Smooth muscle cell (in vitro differentiated cells): ENCODE measurements at regions not wholly inside any gene's neighbourhood (a gene's known extent, or its start where the extent isn't known, plus 50 kb on each side); places are given as distances from the start of the nearest gene placed in this dataset.

Experiments used
- DNase-seq: peaks from one replicate; lab custom pipeline; 2025; ENCODE audit not compliant: unreplicated experiment; lab: John Stamatoyannopoulos, UW
- H2AFZ ChIP-seq: fragments of 200-600 bp; sonication (generic); 2 replicates; pipeline ENCODE4 v1.6.0; 2016; ENCODE audit warnings: antibody characterized with exemption, low read depth, mild to moderate bottlenecking
- H3F3A ChIP-seq: fragments of 200-600 bp; sonication (generic); 2 replicates; pipeline ENCODE4 v1.6.0; 2017; ENCODE audit warnings: antibody characterized with exemption, low read depth
- H3K27ac ChIP-seq: fragments of 200-600 bp; sonication (generic); 2 replicates; pipeline ENCODE4 v1.5.1; 2016; ENCODE audit warnings: low read depth, mild to moderate bottlenecking
- H3K27me3 ChIP-seq: fragments of 200-600 bp; sonication (generic); 2 replicates; pipeline ENCODE4 v1.6.1; 2016; ENCODE audit warnings: low read depth, mild to moderate bottlenecking
- H3K36me3 ChIP-seq: fragments of 200-600 bp; sonication (generic); 2 replicates; pipeline ENCODE4 v1.5.1; 2016; ENCODE audit warnings: low read depth
- H3K4me1 ChIP-seq: fragments of 200-600 bp; sonication (generic); 2 replicates; pipeline ENCODE4 v1.5.1; 2016; ENCODE audit warnings: low read depth
- H3K4me2 ChIP-seq: fragments of 200-600 bp; sonication (generic); 2 replicates; pipeline ENCODE4 v1.6.0; 2016; ENCODE audit warnings: mild to moderate bottlenecking
- H3K4me3 ChIP-seq: fragments of 200-600 bp; sonication (generic); 2 replicates; pipeline ENCODE4 v1.5.1; 2016; ENCODE audit warnings: mild to moderate bottlenecking
- H3K79me2 ChIP-seq: fragments of 200-600 bp; sonication (generic); 2 replicates; pipeline ENCODE4 v1.6.0; 2016; ENCODE audit warnings: low read depth, mild to moderate bottlenecking
- H3K9ac ChIP-seq: fragments of 200-600 bp; sonication (generic); 2 replicates; pipeline ENCODE4 v1.6.0; 2016; ENCODE audit warnings: low read depth
- H3K9me3 ChIP-seq: fragments of 200-600 bp; sonication (generic); replicated peaks from 2 replicates; pipeline ENCODE4 v1.5.1; 2016; ENCODE audit warnings: low read depth
- H4K20me1 ChIP-seq: fragments of 200-600 bp; sonication (generic); 2 replicates; pipeline ENCODE4 v1.6.0; 2016; ENCODE audit warnings: low read depth
- CTCF ChIP-seq: fragments of 200-600 bp; sonication (generic); IDR thresholded peaks from 2 replicates; pipeline ENCODE4 v1.5.1; 2017; ENCODE audit warnings: borderline replicate concordance, mild to moderate bottlenecking, antibody characterized with exemption; ENCODE audit not compliant: insufficient read depth, poor library complexity, severe bottlenecking
- WGBS: methylation state at CpG from one replicate; pipeline ENCODE4 v1.1.7; 2016; ENCODE audit warnings: low lambda C conversion rate; 5-methylcytosine and 5-hydroxymethylcytosine counted together

- Histone ChIP-seq H4K20me1 (no peaks in the 10 kb centered on the region), H3K4me1 (no peaks in the 10 kb centered on the region), H3K9ac (no peak overlapping the region), H3K27ac (no peak overlapping the region), H2AFZ (no peak overlapping the region), H3K9me3 (no peaks in the 10 kb centered on the region), H3K4me2 (no peak overlapping the region), H3K79me2 (no peaks in the 10 kb centered on the region), H3F3A (no peaks in the 10 kb centered on the region), H3K4me3 (no peak overlapping the region), H3K27me3 (no peaks in the 10 kb centered on the region), H3K36me3 (no peaks in the 10 kb centered on the region)
- DNase-seq: no peak
- peak; percentile 12 for TF ChIP-seq CTCF
- WGBS: 32% methylated on average over 1 of the region's 1 CpG
Observed at GRCh38 chr4:63296773-63297172, 1112.5 kb downstream of the TECRL start.

GRCh38 chr4:63275491-63275890, 1133.8 kb downstream of the TECRL start:
- Histone ChIP-seq H3K9ac (no peak overlapping the region), H3K4me3 (no peak overlapping the region), H3F3A (no peaks in the 10 kb centered on the region), H3K9me3 (no peaks in the 10 kb centered on the region), H3K4me2 (no peak overlapping the region), H3K27ac (no peak overlapping the region), H3K27me3 (no peaks in the 10 kb centered on the region), H3K36me3 (no peaks in the 10 kb centered on the region), H4K20me1 (no peaks in the 10 kb centered on the region), H3K4me1 (no peaks in the 10 kb centered on the region), H3K79me2 (no peaks in the 10 kb centered on the region), H2AFZ (no peak overlapping the region)
- 89% methylated on average over 4 of the region's 4 CpGs for WGBS
- DNase-seq: no peak
- no peak for TF ChIP-seq CTCF

- no peaks in the 10 kb centered on the region for H3K79me2 ChIP-seq
- 91% methylated on average over 1 of the region's 1 CpG for WGBS
- no peak for TF ChIP-seq CTCF
Observed at GRCh38 chr4:63269156-63269555, 1140.1 kb downstream of the TECRL start.

GRCh38 chr4:63233671-63234070, 1175.6 kb downstream of the TECRL start:
- no peak overlapping the region for H3K4me3 ChIP-seq
- H3K79me2 ChIP-seq: no peaks in the 10 kb centered on the region
- H3K27me3 ChIP-seq: no peaks in the 10 kb centered on the region
- H3K9me3 ChIP-seq: no peaks in the 10 kb centered on the region
- no peak overlapping the region for H2AFZ ChIP-seq
- no peak overlapping the region for H3K27ac ChIP-seq
- TF ChIP-seq CTCF: no peak
- no peak overlapping the region for H3K9ac ChIP-seq
- no peaks in the 10 kb centered on the region for H3F3A ChIP-seq
- H3K36me3 ChIP-seq: no peaks in the 10 kb centered on the region
- no peaks in the 10 kb centered on the region for H3K4me1 ChIP-seq
- WGBS: 94% methylated on average over 1 of the region's 1 CpG
- H4K20me1 ChIP-seq: no peaks in the 10 kb centered on the region
- no peak overlapping the region for H3K4me2 ChIP-seq
- DNase-seq: no peak

More at GRCh38 chr4:63269156-63269555, 1140.1 kb downstream of the TECRL start:
- no peak for DNase-seq
- no peak overlapping the region for H3K4me2 ChIP-seq
- no peaks in the 10 kb centered on the region for H3K36me3 ChIP-seq
- no peaks in the 10 kb centered on the region for H3K9me3 ChIP-seq
- H2AFZ ChIP-seq: no peak overlapping the region
- H4K20me1 ChIP-seq: no peaks in the 10 kb centered on the region
- no peak overlapping the region for H3K27ac ChIP-seq
- no peak overlapping the region for H3K4me3 ChIP-seq
- H3K27me3 ChIP-seq: no peaks in the 10 kb centered on the region
- no peaks in the 10 kb centered on the region for H3F3A ChIP-seq
- no peak overlapping the region for H3K9ac ChIP-seq
- no peaks in the 10 kb centered on the region for H3K4me1 ChIP-seq
